NCI-H2107 treated with DMSO at 0.1 percent for 48 hours (cell line): ENCODE measurements at regions not wholly inside any gene's neighbourhood (a gene's known extent, or its start where the extent isn't known, plus 50 kb on each side); places are given as distances from the start of the nearest gene placed in this dataset.

Source experiments
- DNase-seq: peaks from one replicate; lab custom pipeline; 2025; ENCODE audit not compliant: unreplicated experiment; lab: John Stamatoyannopoulos, UW

GRCh38 chr21:28828021-28828420 is 164.7 kb downstream of the LTN1 start:
- DNase-seq: no peak

- DNase-seq: no peak
Measured at GRCh38 chr21:28827422-28827821, 165.3 kb downstream of the LTN1 start.

- no peak for DNase-seq
Measured at GRCh38 chr21:28826569-28826968, 166.1 kb downstream of the LTN1 start.

GRCh38 chr21:28826021-28826420 is 166.7 kb downstream of the LTN1 start:
- no peak for DNase-seq

- no peak for DNase-seq
Measured at GRCh38 chr21:28823429-28823828, 169.2 kb downstream of the LTN1 start.

- DNase-seq: no peak
Measured at GRCh38 chr21:28822486-28823335, 170.0 kb downstream of the LTN1 start.

- no peak for DNase-seq
Measured at GRCh38 chr21:28822123-28822399, 170.6 kb downstream of the LTN1 start.

GRCh38 chr21:28821276-28822122 is 171.2 kb downstream of the LTN1 start:
- DNase-seq: no peak

GRCh38 chr21:28818663-28819278 is 173.9 kb downstream of the LTN1 start:
- DNase-seq: no peak

GRCh38 chr21:28817871-28818270 is 174.8 kb downstream of the LTN1 start:
- DNase-seq: no peak

- no peak for DNase-seq
Measured at GRCh38 chr21:28811860-28812259, 180.8 kb downstream of the LTN1 start.

- DNase-seq: no peak
Measured at GRCh38 chr21:28810826-28811524, 181.7 kb downstream of the LTN1 start.

- no peak for DNase-seq
Measured at GRCh38 chr21:28805885-28806284, 186.8 kb downstream of the LTN1 start.

GRCh38 chr21:28804089-28804670 is 188.5 kb downstream of the LTN1 start:
- DNase-seq: no peak

GRCh38 chr21:28801906-28802305 is 190.8 kb downstream of the LTN1 start:
- DNase-seq: no peak

GRCh38 chr21:28799926-28800325 is 192.8 kb downstream of the LTN1 start:
- no peak for DNase-seq

GRCh38 chr21:28798798-28799197 is 193.9 kb downstream of the LTN1 start:
- DNase-seq: no peak

- DNase-seq: no peak
Measured at GRCh38 chr21:28795251-28795650, 197.4 kb downstream of the LTN1 start.

GRCh38 chr21:28794371-28794851 is 198.3 kb downstream of the LTN1 start:
- DNase-seq: no peak

GRCh38 chr21:28793043-28793442 is 199.6 kb downstream of the LTN1 start:
- no peak for DNase-seq
